ENCODE measurements at regions not wholly inside any gene's neighbourhood (a gene's known extent, or its start where the extent isn't known, plus 50 kb on each side); places are given as distances from the start of the nearest gene placed in this dataset.
A peak's percentile ranks its signal among the peaks of the same experiment; 100 is the strongest.

DNA sequence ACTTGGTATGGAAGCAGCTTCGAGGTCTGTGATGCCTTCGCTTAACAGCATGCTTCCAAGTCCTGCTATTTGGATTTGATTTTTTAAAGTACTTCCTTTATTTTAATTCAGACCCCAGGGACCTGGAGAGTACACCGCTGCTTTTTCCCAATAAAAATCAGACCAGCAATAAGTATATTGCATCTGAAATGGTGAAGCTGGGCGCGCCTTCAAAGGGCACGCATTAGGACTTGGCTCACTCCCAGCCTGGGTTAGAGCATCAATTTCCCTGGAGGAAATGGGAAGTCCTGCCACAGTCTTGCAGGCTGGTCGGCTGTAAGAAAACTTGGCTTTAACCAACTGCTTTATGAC lies 325.1 kb downstream of the RRAGC start:
- peaks cover 19% of the 10 kb centered on the region for H3K4me1 Mint-ChIP-seq
- no peaks in the 10 kb centered on the region for H3K36me3 Mint-ChIP-seq (ENCODE audit: low read depth)
- H3K9me3 Mint-ChIP-seq = no peaks in the 10 kb centered on the region
- H3K4me3 Mint-ChIP-seq = no peak overlapping the region
- H3K27me3 Mint-ChIP-seq = peaks cover 7% of the 10 kb centered on the region
- peak overlapping the region; percentile 74 for H3K27ac Mint-ChIP-seq
- no peak for DNase-seq
- ATAC-seq = no peak

DNA sequence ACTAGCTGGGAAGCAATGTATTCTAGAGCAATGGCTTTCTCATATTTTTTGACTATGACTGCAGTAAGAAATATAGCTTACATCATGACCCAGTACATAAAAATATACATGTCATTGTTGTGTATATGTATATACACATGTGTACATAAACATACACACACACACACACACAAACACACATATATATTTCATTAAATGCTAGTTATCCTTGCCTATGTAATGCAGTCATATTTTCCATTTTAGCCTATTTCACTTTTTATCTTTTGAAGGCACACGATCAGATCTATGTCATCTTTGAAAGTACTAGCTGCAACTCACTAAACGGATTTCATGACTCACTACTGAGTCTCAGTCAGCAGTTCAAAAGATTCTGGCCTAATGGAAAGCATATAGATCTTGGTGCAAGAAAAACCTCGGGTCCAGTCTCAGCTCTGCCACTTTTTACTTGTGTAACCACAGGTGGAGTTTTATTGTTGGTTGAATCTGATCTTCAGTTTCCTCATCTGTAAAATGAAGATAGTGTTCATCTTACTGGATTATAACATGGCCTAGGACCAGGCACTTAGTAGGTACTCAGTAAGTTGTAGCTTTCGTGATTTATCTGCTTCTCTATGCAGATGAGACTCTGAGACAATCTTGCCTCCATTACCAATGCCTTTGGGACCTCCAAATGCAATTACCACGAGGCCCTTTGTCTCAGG lies 325.6 kb downstream of the RRAGC start:
- H3K27ac Mint-ChIP-seq = peak overlapping the region; percentile 74

DNA sequence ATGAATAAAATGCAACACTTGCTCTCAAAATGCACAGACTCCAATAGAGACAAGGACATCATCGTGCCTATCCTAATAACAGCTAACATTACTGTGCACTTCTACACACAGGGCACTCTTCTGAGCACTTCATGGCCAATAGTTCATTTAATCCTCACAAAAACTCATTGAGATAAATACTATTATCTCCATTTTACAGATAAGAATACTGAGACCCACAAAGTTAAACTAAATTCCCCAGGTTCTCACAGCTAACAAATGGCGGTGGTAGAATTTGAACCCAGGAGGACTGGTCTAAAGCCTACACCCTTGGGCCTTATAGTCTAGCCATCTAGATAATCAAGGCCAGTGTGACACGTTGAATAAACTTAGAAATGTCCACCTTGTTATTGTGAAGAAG lies 328.6 kb downstream of the RRAGC start:
- Mint-ChIP-seq H3K27me3 (peaks cover 3% of the 10 kb centered on the region), H3K27ac (no peak overlapping the region), H3K36me3 (ENCODE audit: low read depth) (no peaks in the 10 kb centered on the region), H3K4me3 (no peak overlapping the region), H3K9me3 (no peaks in the 10 kb centered on the region), H3K4me1 (peaks cover 41% of the 10 kb centered on the region)
- DNase-seq (no peak), ATAC-seq (no peak)

More for the DNA sequence above, 325.6 kb downstream of the RRAGC start:
- Mint-ChIP-seq H3K4me1 (peaks cover 19% of the 10 kb centered on the region), H3K36me3 (ENCODE audit: low read depth) (no peaks in the 10 kb centered on the region), H3K9me3 (no peaks in the 10 kb centered on the region), H3K4me3 (no peak overlapping the region), H3K27me3 (peaks cover 6% of the 10 kb centered on the region)
- ATAC-seq (peak; percentile 97), DNase-seq (no peak)

DNA sequence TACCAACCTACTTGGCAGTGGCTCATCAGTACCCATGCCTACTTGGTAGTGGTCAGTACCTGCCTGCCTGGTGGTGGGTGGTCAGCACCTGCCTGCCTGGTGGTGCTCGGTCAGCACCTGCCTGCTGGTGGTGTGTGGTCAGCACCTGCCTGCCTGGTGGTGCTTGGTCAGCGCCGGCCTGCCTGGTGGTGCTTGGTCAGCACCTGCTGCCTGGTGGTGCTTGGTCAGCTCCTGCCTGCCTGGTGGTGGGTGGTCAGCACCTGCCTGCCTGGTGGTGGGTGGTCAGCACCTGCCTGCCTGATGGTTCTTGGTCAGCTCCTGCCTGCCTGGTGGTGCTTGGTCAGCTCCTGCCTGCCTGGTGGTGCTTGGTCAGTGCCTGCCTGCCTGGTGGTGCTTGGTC lies 329.6 kb downstream of the RRAGC start:
- Mint-ChIP-seq H3K27me3 (peaks cover 3% of the 10 kb centered on the region), H3K27ac (no peak overlapping the region), H3K9me3 (no peaks in the 10 kb centered on the region), H3K4me1 (peaks cover 41% of the 10 kb centered on the region), H3K36me3 (ENCODE audit: low read depth) (no peaks in the 10 kb centered on the region), H3K4me3 (no peak overlapping the region)
- ATAC-seq (no peak), DNase-seq (no peak)

DNA sequence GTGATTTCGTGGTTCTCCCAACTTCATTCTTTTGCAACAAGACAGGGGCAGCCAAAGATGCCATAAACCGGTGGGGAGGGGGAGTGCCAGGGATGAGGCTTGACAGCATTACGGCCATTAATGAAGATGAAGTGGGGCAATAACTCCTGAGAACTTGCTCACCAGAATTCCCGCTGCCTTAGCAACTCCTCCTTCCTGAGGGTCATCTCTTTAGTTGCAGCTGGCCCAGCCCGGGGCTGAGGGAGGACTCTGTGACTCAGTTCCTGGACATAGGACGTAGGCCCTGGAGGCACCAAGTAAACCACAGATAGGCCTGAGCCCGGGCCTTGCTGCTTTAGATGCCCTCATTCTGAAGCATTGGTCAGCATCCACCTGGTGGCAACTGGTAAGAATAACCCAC lies 330.2 kb downstream of the RRAGC start:
- Mint-ChIP-seq H3K36me3 (ENCODE audit: low read depth) (no peaks in the 10 kb centered on the region), H3K27me3 (peaks cover 3% of the 10 kb centered on the region), H3K4me1 (peaks cover 37% of the 10 kb centered on the region), H3K9me3 (no peaks in the 10 kb centered on the region), H3K4me3 (no peak overlapping the region), H3K27ac (no peak overlapping the region)
- DNase-seq (no peak), ATAC-seq (no peak)

DNA sequence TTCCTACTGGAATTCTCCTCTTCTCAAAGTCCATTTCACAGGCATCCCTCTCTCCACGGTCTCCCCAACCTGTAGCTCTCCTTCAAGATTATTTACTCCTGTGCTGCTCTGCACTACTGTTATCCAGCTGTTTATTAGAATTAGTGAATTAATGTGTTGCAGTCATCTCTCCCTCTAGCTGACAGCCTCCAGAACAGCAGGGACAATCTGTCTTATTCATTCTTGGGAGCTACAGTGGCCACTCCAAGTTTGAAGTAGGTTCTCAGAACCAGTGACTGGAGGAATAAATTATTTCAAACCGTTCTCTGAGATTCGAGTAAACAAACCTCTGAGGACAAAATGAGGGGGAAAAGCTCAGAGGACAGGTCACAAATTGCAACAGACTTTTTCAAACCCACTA lies 330.9 kb downstream of the RRAGC start:
- peaks cover 29% of the 10 kb centered on the region for H3K4me1 Mint-ChIP-seq
- ATAC-seq (no peak), DNase-seq (no peak)
- H3K36me3 Mint-ChIP-seq (ENCODE audit: low read depth) = no peaks in the 10 kb centered on the region
- peaks cover 4% of the 10 kb centered on the region for H3K27me3 Mint-ChIP-seq
- no peak overlapping the region for H3K4me3 Mint-ChIP-seq
- no peak overlapping the region for H3K27ac Mint-ChIP-seq
- no peaks in the 10 kb centered on the region for H3K9me3 Mint-ChIP-seq

DNA sequence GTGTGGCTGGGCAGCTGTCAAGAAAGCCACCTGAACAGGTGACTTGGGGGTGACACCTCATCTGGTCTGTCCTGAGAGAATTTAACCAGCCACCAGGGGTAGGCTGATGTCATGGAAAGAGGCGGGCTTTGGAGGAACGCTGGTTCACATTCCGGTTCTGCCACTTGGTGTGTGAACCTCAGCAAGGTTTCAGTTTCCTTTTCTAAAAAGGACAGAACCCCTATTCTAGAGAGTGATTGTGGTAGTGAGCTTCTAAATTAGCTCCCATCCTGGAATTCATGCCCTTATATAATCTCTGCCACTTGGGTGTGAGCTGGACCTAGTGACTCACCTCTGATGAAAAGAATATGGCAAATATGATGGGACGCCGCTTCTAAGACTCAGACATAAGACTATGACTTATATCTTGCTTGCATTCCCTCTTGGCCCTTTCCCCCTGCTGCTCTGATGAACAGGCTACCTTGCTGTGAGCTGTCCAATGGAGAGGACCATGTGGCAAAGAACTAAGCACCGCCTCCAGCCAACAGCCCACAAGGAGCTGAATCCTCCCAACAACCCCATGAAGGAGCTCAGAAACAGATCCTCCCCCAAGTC lies 332.1 kb downstream of the RRAGC start:
- Mint-ChIP-seq H3K4me3 (peak overlapping the region; percentile 3), H3K27ac (peak overlapping the region; percentile 40), H3K27me3 (peaks cover 9% of the 10 kb centered on the region), H3K36me3 (ENCODE audit: low read depth) (no peaks in the 10 kb centered on the region), H3K4me1 (peaks cover 23% of the 10 kb centered on the region), H3K9me3 (no peaks in the 10 kb centered on the region)
- peak; percentile 66 for DNase-seq
- ATAC-seq = peak; percentile 89

DNA sequence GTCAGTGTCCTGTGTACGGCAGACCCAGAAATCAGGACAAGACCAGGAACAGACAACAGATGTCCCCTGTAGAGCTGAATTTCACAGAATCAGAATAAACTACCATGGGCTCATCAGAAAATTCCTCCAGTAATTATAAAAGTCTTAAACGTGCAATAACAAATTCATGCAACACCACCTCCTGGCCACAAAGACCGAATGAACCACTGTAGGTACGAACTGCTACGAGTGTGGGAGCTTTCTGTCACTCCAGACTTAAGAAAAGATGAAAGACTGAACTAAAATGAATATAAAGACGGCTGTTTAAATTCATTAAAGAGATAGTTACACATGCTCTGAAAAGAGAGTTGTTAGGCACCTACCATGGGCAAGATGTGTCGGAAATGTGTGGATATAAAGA lies 333.5 kb downstream of the RRAGC start:
- ATAC-seq = no peak
- Mint-ChIP-seq H3K27me3 (peaks cover 10% of the 10 kb centered on the region), H3K36me3 (ENCODE audit: low read depth) (no peaks in the 10 kb centered on the region), H3K4me1 (peaks cover 23% of the 10 kb centered on the region), H3K4me3 (no peak overlapping the region), H3K27ac (no peak overlapping the region), H3K9me3 (no peaks in the 10 kb centered on the region)
- DNase-seq = no peak

DNA sequence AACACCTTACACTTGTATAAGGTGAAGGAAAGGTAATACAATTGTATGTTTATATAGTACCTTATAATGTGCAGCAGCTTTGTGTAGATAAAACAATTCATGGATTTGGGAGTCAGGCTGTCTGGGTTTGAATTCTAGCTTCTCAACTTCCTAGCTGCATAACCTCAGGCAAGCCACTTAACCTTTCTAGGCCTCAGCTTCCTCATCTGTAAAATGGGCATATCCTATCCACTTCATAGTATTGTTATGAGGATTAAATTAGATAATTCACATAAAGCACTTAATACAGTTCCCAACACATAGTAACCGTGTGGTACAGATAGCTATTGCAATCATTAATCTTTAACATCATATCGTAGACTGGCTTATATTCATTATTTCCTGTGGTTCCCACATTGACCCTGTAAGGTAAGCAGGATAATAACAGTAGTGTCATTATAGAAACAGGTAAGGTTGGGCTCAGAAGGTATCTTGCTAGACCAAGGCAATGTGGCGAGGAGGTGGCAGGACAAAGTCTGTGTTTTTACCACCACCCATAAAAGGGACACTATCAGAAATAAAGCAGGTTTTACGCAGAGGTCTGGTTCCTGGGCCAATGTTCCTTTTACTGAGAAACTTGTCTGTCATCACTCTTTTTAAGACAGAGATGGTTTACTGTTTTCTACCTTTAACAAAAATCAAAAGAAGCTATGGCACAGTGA lies 334.1 kb downstream of the RRAGC start:
- Mint-ChIP-seq H3K4me3 (no peak overlapping the region), H3K27me3 (peaks cover 10% of the 10 kb centered on the region), H3K36me3 (ENCODE audit: low read depth) (no peaks in the 10 kb centered on the region), H3K9me3 (no peaks in the 10 kb centered on the region), H3K4me1 (peaks cover 23% of the 10 kb centered on the region), H3K27ac (no peak overlapping the region)
- ATAC-seq (no peak), DNase-seq (no peak)

DNA sequence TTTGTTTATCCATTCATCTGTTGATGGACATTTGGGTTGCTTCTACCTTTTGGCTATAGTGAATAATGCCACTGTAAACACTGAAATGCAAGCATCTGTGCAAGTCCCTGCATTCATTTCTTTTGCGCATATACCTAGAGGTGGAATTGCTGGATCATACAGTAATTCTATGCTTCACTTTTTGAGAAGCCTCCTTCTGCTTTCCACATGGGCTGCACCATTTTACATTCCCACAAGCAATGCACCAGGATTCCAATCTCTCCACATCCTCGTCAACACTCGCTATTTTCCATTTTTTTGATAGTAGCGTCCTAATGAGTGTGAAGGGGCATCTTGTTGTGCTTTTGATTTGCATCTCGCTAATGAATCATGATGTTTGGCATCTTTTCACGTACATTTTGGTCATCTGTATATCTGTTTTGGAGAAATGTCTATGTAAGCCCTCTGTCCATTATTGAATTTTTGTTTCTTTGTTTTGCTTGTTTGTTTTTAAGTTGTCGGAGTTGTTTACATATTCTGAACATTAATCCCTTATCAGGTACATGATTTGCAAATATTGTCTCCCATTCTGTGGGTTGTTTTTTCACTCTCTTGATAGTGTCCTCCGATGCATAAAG lies 335.4 kb downstream of the RRAGC start:
- no peak for DNase-seq
- no peak for ATAC-seq
- no peak overlapping the region for H3K4me3 Mint-ChIP-seq
- H3K36me3 Mint-ChIP-seq (ENCODE audit: low read depth) = no peaks in the 10 kb centered on the region
- peaks cover 15% of the 10 kb centered on the region for H3K27me3 Mint-ChIP-seq
- no peaks in the 10 kb centered on the region for H3K9me3 Mint-ChIP-seq
- no peak overlapping the region for H3K27ac Mint-ChIP-seq
- H3K4me1 Mint-ChIP-seq = peaks cover 23% of the 10 kb centered on the region

DNA sequence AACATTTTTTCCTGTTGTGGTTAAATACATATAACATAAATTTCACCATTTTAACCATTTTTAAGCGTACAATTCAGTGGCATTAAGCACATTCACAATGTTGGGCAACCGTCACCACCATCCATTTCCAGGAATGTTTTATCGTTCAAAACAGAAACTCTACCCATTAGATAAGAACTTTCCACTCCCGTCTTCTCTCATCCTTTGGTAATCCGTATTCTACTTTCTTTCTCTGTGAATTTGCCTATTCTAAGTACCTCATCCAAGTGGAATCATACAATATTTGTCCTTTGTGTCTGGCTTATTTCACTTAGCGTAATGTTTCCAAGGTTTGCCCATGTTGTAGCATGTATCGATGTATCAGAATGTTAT lies 336.0 kb downstream of the RRAGC start:
- H3K4me3 Mint-ChIP-seq = no peak overlapping the region
- no peak for ATAC-seq
- no peak overlapping the region for H3K27ac Mint-ChIP-seq
- DNase-seq = no peak
- H3K9me3 Mint-ChIP-seq = no peaks in the 10 kb centered on the region
- H3K36me3 Mint-ChIP-seq (ENCODE audit: low read depth) = no peaks in the 10 kb centered on the region
- peaks cover 15% of the 10 kb centered on the region for H3K27me3 Mint-ChIP-seq
- H3K4me1 Mint-ChIP-seq = peaks cover 22% of the 10 kb centered on the region

DNA sequence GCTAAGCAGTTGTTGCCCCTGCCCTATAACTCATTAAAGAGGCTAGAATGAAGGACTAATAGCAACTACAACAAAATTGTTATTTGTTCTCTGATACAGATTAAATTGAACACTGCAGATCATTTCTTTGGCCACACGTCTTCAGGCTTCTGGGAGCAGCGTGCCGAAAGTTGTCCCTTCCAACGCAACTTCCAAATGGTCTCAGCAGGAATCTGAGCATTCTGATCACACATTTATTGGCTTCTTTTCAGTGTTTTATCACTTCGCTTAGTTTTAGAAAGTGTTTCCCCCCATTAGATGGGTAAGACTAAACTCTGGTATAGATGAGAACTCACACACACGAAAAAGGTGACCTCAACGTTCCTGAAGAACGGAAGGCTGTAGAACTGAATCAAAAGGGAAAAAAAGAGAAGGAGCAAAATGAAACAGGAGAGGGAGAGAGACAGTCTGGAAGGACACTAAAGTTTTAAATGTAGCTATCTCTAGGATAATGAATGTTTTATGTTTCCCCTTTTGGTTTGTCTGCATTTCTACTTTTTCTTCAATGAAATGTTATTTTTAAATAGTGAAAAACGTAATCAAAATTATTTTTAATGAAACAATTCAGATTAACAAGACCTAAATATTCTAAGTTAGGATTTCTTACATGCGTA lies 336.5 kb downstream of the RRAGC start:
- Mint-ChIP-seq H3K9me3 (no peaks in the 10 kb centered on the region), H3K4me3 (no peak overlapping the region), H3K4me1 (peaks cover 17% of the 10 kb centered on the region), H3K36me3 (ENCODE audit: low read depth) (no peaks in the 10 kb centered on the region), H3K27ac (no peak overlapping the region), H3K27me3 (peaks cover 15% of the 10 kb centered on the region)
- ATAC-seq (no peak), DNase-seq (no peak)

DNA sequence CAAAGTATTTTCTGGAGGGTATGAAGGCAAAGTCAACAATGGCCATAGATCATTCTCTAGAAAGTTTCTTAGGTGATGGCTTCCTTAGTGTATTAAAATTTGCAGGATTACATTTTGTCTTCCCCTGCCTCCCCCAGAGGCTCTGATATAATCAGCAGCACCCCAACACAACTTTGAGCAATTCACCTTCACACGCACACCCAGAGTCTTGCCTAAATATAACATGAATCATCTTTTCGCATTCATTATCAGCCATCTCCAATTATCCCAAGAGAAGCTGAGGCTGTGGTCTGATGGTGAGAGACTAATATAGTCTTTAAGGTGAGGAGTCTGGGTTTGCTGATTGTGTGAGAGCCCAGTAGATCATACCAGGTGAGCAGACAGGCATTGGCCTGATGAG lies 343.0 kb downstream of the RRAGC start:
- H3K9me3 Mint-ChIP-seq = no peaks in the 10 kb centered on the region
- no peaks in the 10 kb centered on the region for H3K4me1 Mint-ChIP-seq
- no peak overlapping the region for H3K4me3 Mint-ChIP-seq
- H3K27ac Mint-ChIP-seq = no peak overlapping the region
- DNase-seq (no peak), ATAC-seq (no peak)
- H3K36me3 Mint-ChIP-seq (ENCODE audit: low read depth) = no peaks in the 10 kb centered on the region
- peaks cover 12% of the 10 kb centered on the region for H3K27me3 Mint-ChIP-seq

DNA sequence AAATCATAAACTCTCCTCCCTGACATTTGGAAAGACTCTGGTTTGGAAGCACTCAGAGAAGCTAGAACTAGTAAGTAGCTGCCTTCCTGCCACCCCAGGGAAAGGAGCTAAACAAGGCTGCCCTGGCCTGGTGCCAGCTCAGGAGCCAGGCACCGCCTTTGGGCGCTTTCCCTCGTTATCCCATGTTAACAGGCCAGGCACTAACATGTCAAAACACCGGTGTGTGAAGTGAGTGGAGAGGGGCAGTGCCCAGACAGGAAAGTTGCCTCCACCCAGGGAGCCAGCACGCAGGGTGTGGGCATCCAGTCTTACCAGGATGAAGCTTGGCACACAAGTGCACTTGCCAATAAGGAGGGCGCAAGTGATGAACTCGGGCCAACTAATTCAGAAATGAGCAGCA lies 346.8 kb downstream of the RRAGC start:
- H3K27ac Mint-ChIP-seq = no peak overlapping the region
- no peak for ATAC-seq
- H3K4me1 Mint-ChIP-seq = no peaks in the 10 kb centered on the region

More for the DNA sequence above, 346.8 kb downstream of the RRAGC start:
- H3K4me3 Mint-ChIP-seq = no peak overlapping the region
- no peaks in the 10 kb centered on the region for H3K36me3 Mint-ChIP-seq (ENCODE audit: low read depth)
- H3K27me3 Mint-ChIP-seq = peaks cover 27% of the 10 kb centered on the region
- no peaks in the 10 kb centered on the region for H3K9me3 Mint-ChIP-seq
- no peak for DNase-seq
